Bronchial epithelial cell (primary cell): ENCODE measurements at regions not wholly inside any gene's neighbourhood (a gene's known extent, or its start where the extent isn't known, plus 50 kb on each side); places are given as distances from the start of the nearest gene placed in this dataset.

Experiments used
- DNase-seq: peaks from one replicate; pipeline ENCODE4 v3.0.0-alpha.2; 2010; ENCODE audit warnings: low read depth
- FAIRE-seq: peaks from 2 replicates; lab custom pipeline; 2011; peaks lifted over from hg19 to GRCh38; lab: Jason Lieb, UNC
- H3K27me3 ChIP-seq: 2 replicates; pipeline ENCODE4 v1.5.1; 2011; ENCODE audit warnings: low read length; ENCODE audit not compliant: control insufficient read depth, insufficient read depth
- H3K36me3 ChIP-seq: 2 replicates; pipeline ENCODE4 v1.5.1; 2011; ENCODE audit warnings: low read length; ENCODE audit not compliant: control insufficient read depth, insufficient read depth
- H3K4me3 ChIP-seq: 2 replicates; pipeline ENCODE4 v1.5.1; 2011; ENCODE audit warnings: mild to moderate bottlenecking, low read depth, low read length, control low read depth
- TF ChIP-seq, protein P1 (sequence below): IDR thresholded peaks from 2 replicates; pipeline ENCODE4 v1.5.1; 2011; ENCODE audit warnings: mild to moderate bottlenecking, moderate library complexity, low read length, control low read depth, inconsistent platforms; ENCODE audit not compliant: insufficient read depth, severe bottlenecking

DNA sequence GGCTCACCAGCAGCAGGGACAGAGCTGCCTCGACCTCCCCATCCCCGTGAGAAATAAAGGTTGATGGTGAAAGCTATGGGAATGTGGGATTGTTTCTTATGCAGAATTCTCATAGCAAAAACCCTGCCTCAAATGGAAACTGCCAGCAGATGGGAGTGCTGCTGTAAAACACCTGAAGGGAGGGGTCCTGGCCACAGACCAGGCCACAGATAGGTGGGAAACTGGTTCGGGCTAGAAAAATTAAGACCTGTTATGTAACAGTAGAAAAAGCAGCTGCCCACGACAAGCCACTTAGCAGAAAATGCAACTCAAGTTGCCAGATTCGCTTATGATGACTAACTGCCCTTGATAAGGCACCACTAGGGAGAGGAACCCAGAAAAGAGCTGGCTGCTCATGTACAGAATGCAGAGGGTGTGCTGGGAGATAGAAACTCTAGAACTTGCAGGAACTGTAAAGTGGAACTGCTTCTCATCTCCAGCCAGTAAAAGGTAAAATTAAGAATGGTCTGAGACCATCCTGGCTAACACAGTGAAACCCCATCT lies 114.5 kb upstream of the SALL3 start:
- FAIRE-seq (no peak), DNase-seq (no peak)
- Histone ChIP-seq H3K4me3 (no peak overlapping the region), H3K27me3 (no peaks in the 10 kb centered on the region), H3K36me3 (no peaks in the 10 kb centered on the region)
- TF ChIP-seq, protein P1, sequence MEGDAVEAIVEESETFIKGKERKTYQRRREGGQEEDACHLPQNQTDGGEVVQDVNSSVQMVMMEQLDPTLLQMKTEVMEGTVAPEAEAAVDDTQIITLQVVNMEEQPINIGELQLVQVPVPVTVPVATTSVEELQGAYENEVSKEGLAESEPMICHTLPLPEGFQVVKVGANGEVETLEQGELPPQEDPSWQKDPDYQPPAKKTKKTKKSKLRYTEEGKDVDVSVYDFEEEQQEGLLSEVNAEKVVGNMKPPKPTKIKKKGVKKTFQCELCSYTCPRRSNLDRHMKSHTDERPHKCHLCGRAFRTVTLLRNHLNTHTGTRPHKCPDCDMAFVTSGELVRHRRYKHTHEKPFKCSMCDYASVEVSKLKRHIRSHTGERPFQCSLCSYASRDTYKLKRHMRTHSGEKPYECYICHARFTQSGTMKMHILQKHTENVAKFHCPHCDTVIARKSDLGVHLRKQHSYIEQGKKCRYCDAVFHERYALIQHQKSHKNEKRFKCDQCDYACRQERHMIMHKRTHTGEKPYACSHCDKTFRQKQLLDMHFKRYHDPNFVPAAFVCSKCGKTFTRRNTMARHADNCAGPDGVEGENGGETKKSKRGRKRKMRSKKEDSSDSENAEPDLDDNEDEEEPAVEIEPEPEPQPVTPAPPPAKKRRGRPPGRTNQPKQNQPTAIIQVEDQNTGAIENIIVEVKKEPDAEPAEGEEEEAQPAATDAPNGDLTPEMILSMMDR: no peak

- TF ChIP-seq, protein P1: no peak
- DNase-seq (no peak), FAIRE-seq (no peak)
- no peak overlapping the region for H3K4me3 ChIP-seq
- H3K36me3 ChIP-seq: no peaks in the 10 kb centered on the region
- H3K27me3 ChIP-seq: no peaks in the 10 kb centered on the region
Measured at GRCh38 chr18:78865771-78866310, 113.8 kb upstream of the SALL3 start.

GRCh38 chr18:78867131-78867530 lies 112.5 kb upstream of the SALL3 start:
- FAIRE-seq (no peak), DNase-seq (no peak)
- Histone ChIP-seq H3K27me3 (no peaks in the 10 kb centered on the region), H3K36me3 (no peaks in the 10 kb centered on the region), H3K4me3 (no peak overlapping the region)
- TF ChIP-seq, protein P1: no peak

DNA sequence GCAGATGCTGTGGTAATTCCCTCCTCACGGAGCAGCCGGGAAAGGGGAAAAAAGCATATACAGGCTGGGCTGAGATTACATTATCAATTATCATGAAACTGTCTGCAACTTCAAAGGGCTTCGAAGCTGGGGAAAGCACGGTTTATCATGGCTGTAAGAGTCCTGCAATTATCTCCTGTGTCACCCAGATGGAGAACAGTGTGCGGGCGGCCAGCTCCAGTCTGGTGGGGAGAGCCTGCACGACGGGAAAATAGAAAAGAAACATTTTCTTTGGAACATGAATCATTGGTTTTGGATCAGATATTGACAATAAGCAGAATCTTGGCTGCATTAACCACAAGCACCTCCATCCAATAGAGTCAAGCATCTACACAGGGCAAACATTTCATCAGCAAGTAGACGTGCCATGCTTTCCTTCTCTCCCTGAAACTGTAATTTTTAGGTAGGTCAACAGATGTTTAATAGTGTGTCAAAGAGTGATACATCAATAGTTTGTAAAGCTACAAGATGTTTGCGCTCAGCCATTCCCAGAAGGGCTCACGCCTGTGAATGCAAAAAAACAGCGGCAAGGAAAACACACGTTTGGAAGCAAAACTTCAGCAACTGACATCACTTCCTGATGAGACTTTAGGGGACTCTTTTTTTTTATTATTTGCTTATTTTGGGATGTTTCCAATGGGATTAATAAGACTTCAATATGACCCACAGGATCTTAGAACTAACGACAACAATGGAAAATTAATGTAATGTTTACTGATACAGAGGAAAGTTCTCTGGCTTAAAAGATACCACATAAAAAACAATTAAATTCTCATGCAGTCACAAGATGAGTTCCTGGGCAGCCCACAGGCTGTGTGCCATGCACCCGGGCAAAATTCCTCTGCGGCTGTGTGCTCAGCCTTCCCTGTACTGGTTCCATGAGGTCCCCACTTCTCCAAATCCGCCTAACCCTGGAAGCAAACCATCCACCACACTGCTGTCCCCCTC lies 111.0 kb upstream of the SALL3 start:
- TF ChIP-seq, protein P1: no peak
- Histone ChIP-seq H3K4me3 (no peak overlapping the region), H3K36me3 (no peaks in the 10 kb centered on the region), H3K27me3 (no peaks in the 10 kb centered on the region)
- FAIRE-seq (no peak), DNase-seq (no peak)

DNA sequence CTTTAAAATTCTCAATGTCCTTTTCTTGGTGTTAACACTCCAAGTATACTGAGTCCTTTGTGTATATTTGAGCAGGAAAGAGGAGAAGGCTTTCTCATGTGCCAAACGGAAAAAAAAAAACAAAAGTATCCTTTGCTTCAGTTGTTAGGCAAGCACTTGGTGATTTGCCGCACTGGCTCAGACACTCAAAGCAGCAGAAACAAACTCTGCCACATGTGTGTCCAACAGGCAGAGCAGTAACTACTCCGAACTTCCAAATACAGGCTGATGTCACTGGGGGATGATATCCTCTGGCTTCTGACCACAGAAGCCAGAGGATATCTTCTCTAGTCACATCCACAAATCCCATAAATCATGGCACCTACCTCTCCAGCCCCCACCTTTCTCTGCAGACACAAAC lies 108.0 kb upstream of the SALL3 start:
- Histone ChIP-seq H3K27me3 (no peaks in the 10 kb centered on the region), H3K4me3 (no peak overlapping the region), H3K36me3 (no peaks in the 10 kb centered on the region)
- no peak for DNase-seq
- FAIRE-seq: no peak
- TF ChIP-seq, protein P1: no peak
